ENCODE measurements at regions not wholly inside any gene's neighbourhood (a gene's known extent, or its start where the extent isn't known, plus 50 kb on each side); places are given as distances from the start of the nearest gene placed in this dataset.

- DNase-seq = no peak
- H3K4me3 ChIP-seq = no peak overlapping the region
- no peak for ATAC-seq
- H3K4me1 ChIP-seq = peaks cover 17% of the 10 kb centered on the region
- no peak for TF ChIP-seq CTCF (IDR thresholded peaks at IDR 0.05)
- no peak overlapping the region for H3K27ac ChIP-seq
- H3K9me3 ChIP-seq = no peaks in the 10 kb centered on the region
- intact Hi-C loops (cut with DNase I) = no loop called here
- no peaks in the 10 kb centered on the region for H3K27me3 ChIP-seq (ENCODE audit: low read depth)
- peaks cover 24% of the 10 kb centered on the region for H3K36me3 ChIP-seq
Observed at GRCh38 chr16:27728691-27729090, 178.7 kb downstream of the KATNIP start.

- TF ChIP-seq CTCF (IDR thresholded peaks at IDR 0.05) = no peak
- DNase-seq = peak; percentile 71
- Histone ChIP-seq H3K4me3 (no peak overlapping the region), H3K9me3 (no peaks in the 10 kb centered on the region), H3K36me3 (peaks cover 24% of the 10 kb centered on the region), H3K4me1 (peaks cover 10% of the 10 kb centered on the region), H3K27me3 (ENCODE audit: low read depth) (no peaks in the 10 kb centered on the region), H3K27ac (no peak overlapping the region)
- peak; percentile 62 to 68 for ATAC-seq
- intact Hi-C loops (cut with DNase I) = no loop called here
Observed at GRCh38 chr16:27729516-27730304, 179.8 kb downstream of the KATNIP start.

- intact Hi-C loops (cut with DNase I) = no loop called here
- no peak for TF ChIP-seq CTCF (IDR thresholded peaks at IDR 0.05)
- peaks cover 17% of the 10 kb centered on the region for H3K36me3 ChIP-seq
- H3K4me1 ChIP-seq = peaks cover 6% of the 10 kb centered on the region
- no peak overlapping the region for H3K4me3 ChIP-seq
- ATAC-seq = no peak
- H3K27me3 ChIP-seq (ENCODE audit: low read depth) = no peaks in the 10 kb centered on the region
- DNase-seq = no peak
- H3K9me3 ChIP-seq = no peaks in the 10 kb centered on the region
- no peak overlapping the region for H3K27ac ChIP-seq
Observed at GRCh38 chr16:27730661-27731210, 180.8 kb downstream of the KATNIP start.

GRCh38 chr16:27735031-27735430 is 185.1 kb downstream of the KATNIP start:
- intact Hi-C loops (cut with DNase I) = no loop called here
- ATAC-seq = no peak
- H3K27me3 ChIP-seq (ENCODE audit: low read depth) = no peaks in the 10 kb centered on the region
- H3K4me1 ChIP-seq = no peaks in the 10 kb centered on the region
- no peak overlapping the region for H3K4me3 ChIP-seq
- H3K27ac ChIP-seq = no peak overlapping the region
- no peaks in the 10 kb centered on the region for H3K9me3 ChIP-seq
- no peak for TF ChIP-seq CTCF (IDR thresholded peaks at IDR 0.05)
- H3K36me3 ChIP-seq = peaks cover 5% of the 10 kb centered on the region
- no peak for DNase-seq

- no peaks in the 10 kb centered on the region for H3K4me1 ChIP-seq
- intact Hi-C loops (cut with DNase I) = no loop called here
- H3K4me3 ChIP-seq = no peak overlapping the region
- ATAC-seq = no peak
- no peak overlapping the region for H3K27ac ChIP-seq
- no peak for DNase-seq
- H3K9me3 ChIP-seq = no peaks in the 10 kb centered on the region
- TF ChIP-seq CTCF (IDR thresholded peaks at IDR 0.05) = no peak
- H3K36me3 ChIP-seq = peaks cover 18% of the 10 kb centered on the region
- no peaks in the 10 kb centered on the region for H3K27me3 ChIP-seq (ENCODE audit: low read depth)
Observed at GRCh38 chr16:27736431-27736830, 186.5 kb downstream of the KATNIP start.

Data from lower lobe of right lung (tissue), 2 donors.